HG03442 (cell line): ENCODE measurements at regions not wholly inside any gene's neighbourhood (a gene's known extent, or its start where the extent isn't known, plus 50 kb on each side); places are given as distances from the start of the nearest gene placed in this dataset.

Source experiments
- ATAC-seq: cut with Tn5 transposase; IDR thresholded peaks from one replicate; pipeline ENCODE4 v1.9.1; 2021; ENCODE audit warnings: mild to moderate bottlenecking, moderate library complexity; ENCODE audit not compliant: unreplicated experiment

- ATAC-seq = no peak
Measured at GRCh38 chr4:185862340-185862739, 50.3 kb upstream of the SORBS2 start.

DNA sequence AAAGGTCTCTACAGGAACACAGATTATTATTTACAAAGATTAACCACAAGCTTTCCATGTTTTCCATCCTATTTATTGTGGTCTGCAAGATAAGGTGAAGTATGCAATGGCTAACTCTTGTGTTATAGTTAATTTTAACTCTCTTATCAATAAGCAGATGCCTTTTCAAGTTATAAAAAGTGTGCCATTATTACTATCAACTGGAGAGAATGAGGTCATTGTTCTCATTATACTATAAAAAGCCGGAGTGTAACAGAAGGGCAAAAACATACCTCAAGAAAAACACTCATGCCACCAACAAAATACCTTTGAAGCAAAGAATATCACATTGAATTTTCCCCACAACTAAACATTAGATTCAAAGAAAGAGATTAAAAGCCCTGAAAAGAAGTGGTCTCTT lies 52.0 kb upstream of the SORBS2 start:
- ATAC-seq = no peak

DNA sequence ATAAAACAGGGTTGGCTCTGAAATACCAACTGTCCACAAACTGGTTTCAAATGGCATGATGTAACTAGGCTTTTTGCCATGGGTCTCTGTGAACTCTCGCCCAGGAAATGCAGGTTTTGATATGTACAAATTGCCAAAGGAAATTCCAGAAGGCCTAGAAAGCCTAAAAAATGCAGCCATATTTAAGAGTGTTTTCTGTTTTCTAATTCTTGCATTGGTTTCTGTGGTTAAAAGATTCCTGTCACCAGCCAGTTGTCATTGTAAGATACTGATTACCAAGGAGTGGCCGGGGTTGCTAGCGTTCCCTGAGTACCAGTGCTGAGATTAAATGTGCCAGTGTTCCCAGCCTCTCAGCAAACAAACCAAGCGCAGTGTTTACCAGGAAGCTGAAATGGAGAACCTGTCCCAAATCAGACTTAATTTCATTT lies 53.9 kb upstream of the SORBS2 start:
- ATAC-seq = no peak

DNA sequence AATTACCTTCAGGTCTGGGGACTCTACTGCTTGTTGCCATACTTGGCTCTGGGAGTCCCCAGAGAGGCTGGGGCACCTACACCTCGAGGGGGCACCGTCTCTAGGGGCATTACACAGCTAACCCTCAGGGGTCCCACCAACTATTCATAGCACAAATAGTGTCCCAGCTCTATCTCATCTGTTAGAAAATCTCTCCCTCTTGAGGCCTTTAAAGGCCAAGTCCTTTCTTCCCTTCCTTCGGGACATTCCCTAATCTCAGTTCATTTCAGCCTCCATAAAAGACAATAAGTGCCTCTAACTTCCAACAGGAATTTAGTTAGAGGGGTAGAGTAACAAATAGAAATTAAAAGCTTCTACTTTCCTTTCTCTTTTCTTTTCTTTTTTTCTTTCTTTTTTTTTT lies 55.8 kb upstream of the SORBS2 start:
- no peak for ATAC-seq

GRCh38 chr4:185868983-185869382 lies 57.0 kb upstream of the SORBS2 start:
- ATAC-seq = no peak

- ATAC-seq = no peak
Measured at GRCh38 chr4:185869427-185869826, 57.4 kb upstream of the SORBS2 start.

- ATAC-seq = no peak
Measured at GRCh38 chr4:185870366-185870765, 58.4 kb upstream of the SORBS2 start.

DNA sequence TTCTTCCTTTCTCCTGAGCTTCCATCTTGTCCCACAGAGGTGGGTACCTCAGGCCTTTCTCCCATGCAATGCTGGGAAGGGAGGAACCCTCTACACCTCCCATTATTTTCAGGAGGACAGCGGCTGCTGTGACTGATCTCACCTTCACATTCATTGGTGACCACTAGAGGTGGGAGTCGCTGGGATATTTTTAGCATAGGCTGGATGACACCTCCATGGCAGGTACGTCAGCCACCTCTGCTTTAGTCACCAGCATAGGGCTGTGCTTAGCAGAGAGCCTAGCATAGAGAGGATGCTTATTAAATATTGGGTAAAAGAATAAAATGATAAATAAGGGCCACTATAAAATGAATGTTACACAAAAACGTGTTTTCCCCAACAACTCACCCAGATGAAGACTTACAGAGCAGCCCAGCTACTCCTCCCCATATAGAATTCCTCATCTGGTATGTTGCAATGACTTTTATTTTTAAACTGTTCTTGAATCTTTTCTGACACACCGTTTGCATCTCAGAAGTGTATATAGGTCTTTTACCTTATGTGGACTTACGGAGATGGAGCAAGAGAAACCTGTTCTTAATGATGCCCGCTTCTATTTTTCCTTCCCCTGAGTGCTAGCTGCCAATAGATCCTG lies 60.9 kb upstream of the SORBS2 start:
- ATAC-seq = no peak

DNA sequence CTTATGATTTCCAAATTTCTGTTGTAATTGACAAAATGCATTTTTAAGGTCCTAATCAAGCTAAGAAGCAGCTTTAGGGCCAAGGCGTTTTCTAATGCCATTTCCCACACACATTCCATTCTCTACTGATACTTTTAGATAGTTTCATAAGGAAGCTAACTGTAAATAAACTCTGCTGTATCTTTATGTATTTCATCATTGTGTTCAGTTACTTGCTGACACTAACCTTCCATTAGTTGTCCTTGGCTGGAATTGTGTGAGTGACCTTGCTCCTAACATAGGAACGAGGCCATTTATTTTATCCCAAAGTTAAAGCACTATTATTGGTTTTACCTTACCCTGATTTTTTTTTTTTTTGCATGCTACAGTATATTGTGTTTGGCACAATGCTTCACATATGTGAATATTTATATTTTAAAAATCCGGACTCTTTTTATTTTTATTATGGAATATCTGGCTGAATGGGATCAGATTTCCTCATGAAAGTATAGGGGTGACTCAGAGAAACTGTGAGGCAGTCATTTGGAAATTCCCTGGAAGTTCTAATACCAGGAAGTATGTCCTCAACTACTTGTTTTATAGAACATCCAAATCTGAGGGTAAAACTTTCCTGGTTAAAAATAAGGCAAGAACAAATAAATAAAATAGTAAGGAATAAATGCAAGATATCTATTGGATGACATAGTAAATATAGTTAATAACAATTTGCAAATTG lies 62.7 kb upstream of the SORBS2 start:
- no peak for ATAC-seq

GRCh38 chr4:185875316-185875907 lies 63.4 kb upstream of the SORBS2 start:
- ATAC-seq = no peak

DNA sequence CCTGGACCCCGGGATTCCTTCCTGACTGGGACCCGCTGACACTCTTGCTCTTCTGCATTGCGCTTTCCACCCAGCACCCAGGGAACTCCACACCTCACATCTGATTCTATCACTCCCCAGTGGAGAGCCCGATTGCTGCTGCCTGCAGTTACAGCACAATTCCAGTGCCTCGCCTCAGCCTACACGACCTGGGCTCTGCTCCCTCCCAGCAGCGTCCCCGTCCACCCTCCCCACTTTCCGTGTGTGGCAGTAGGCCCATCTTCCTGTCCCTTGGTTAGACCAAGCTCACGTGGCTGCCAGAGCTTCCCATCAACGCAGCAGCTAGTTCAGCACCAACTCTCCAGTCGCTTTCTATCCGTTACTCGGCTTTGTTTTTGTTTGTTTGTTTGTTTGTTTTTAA lies 66.6 kb upstream of the SORBS2 start:
- no peak for ATAC-seq

DNA sequence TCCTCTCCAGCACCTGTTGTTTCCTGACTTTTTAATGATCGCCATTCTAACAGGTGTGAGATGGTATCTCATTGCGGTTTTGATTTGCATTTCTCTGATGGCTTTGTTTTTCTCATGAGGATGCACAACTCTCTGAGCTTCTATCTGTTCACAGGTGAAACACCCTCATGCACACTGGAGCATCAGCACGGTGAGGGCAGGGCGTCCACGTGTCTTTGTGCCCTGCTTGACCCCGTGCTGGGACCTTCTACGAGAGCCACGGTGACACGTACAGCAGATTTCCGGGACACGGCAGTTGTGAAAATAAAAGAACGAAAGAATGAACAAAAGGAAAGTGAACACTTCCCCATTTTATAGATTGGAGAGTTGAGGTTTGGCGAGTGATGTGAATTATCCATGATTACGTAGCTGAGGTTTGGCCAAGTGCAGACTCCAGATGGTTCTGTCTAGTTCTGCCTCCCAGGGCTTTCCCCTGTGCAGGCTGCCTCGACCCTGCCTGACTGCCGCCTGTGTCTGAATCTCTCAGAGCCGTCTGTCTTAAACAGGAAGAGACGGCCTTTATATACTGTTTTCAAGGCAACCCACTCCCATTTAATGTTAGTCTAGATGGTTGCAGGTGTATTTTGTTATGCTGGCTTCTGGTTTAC lies 67.8 kb upstream of the SORBS2 start:
- ATAC-seq = no peak

DNA sequence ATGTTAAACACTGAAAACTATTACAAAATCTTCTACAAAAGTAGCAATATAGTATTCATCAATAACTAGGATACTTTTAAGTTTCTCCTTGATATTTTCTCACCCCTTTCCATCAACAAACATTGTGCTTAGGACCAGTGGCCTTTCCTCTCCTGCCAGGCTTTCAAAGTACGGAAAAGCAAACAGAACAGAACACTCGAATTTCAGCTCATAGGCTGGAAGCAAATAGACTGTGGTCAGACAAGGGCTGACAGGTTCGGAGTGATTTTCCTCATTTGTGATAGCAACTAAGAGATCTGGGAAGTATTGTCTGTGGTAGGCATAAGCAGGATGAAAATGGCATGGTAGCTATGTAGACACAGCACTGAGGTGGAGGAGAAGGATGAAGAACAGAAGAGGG lies 68.6 kb upstream of the SORBS2 start:
- no peak for ATAC-seq

- ATAC-seq = no peak
Measured at GRCh38 chr4:185881430-185881829, 69.4 kb upstream of the SORBS2 start.

- no peak for ATAC-seq
Measured at GRCh38 chr4:185883591-185883990, 71.6 kb upstream of the SORBS2 start.

- no peak for ATAC-seq
Measured at GRCh38 chr4:185885075-185885474, 73.1 kb upstream of the SORBS2 start.

- no peak for ATAC-seq
Measured at GRCh38 chr4:185885604-185886003, 73.6 kb upstream of the SORBS2 start.

- ATAC-seq = no peak
Measured at GRCh38 chr4:185886832-185887524, 75.0 kb upstream of the SORBS2 start.

DNA sequence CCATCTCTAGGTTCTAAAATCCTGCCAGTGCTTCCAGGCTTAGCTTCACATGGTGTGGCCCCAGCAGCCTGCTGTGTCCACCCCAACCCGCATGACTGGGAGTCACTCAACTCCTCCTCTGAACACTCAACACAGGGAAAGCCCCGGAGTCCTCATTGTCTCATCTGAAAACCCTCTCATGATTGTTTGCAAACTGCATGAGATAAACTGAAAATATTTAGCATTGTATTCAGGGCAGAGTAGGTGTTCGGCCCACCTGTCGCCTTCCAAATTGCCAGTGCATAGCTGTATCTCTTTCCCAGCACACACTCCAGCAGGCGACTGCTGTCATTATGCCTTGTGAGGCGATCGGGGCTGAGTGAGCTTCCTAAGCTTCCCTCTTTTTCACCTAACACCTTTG lies 76.7 kb upstream of the SORBS2 start:
- ATAC-seq = no peak

- no peak for ATAC-seq
Measured at GRCh38 chr4:185889585-185889984, 77.6 kb upstream of the SORBS2 start.

DNA sequence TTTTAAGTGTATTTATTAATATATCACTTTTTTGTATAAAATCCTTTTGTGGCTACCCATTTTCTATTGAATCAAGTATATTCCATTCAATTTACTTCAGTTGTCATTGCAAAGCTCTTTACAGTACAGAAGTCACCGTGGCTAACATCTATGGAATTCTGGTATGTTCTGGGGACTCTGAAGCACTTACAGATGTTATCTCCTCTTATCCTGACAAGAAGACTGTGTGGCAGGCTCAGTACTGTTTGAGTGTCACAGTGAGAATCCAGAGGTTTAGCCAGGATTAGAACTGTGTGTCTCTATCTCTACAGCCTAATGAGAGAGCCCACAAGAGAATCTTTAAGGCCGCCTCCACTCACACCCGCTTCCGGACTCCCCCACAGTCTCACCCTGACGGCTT lies 78.2 kb upstream of the SORBS2 start:
- ATAC-seq = no peak
